Retinal pigment epithelial cell (primary cell): ENCODE measurements at regions not wholly inside any gene's neighbourhood (a gene's known extent, or its start where the extent isn't known, plus 50 kb on each side); places are given as distances from the start of the nearest gene placed in this dataset.
"Not testable (repeated sequence)": the region's sequence is repeated elsewhere in the genome, so short reads cannot be mapped to it uniquely, and the experiment has no call there.

ENCODE experiments used
- DNase-seq: peaks from one replicate; pipeline ENCODE4 v3.0.0-alpha.2; 2010; ENCODE audit warnings: low read depth
- H3K4me3 ChIP-seq: 2 replicates; pipeline ENCODE4 v1.5.1; 2011; ENCODE audit warnings: mild to moderate bottlenecking, low read length, control low read depth, moderate library complexity
- TF ChIP-seq, protein P1 (sequence below): conservative IDR thresholded peaks from 2 replicates; pipeline ENCODE4 v1.5.1; 2011; ENCODE audit warnings: low read depth, low read length, control low read depth, inconsistent platforms

DNA sequence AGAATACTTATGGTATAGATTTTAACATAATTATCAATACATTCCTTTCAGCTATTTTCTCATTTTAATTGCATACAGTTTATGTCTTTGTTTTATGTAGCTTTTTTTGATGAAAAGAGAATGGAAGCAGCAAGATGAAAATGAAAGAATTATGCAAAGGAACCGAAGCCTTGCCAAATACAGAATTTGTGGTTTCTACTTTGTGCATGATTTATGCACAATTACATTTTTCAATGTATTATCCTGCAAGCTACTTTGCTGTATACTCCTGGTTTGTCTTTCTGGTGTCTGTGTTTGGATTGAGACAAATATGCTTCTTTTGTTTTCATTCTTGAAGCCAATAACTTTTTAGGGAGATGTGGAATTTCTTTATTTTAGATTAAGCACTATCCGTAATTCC is 1642.6 kb upstream of the CELF4 start:
- H3K4me3 ChIP-seq, result no peak overlapping the region
- no peak for DNase-seq
- TF ChIP-seq, protein P1, sequence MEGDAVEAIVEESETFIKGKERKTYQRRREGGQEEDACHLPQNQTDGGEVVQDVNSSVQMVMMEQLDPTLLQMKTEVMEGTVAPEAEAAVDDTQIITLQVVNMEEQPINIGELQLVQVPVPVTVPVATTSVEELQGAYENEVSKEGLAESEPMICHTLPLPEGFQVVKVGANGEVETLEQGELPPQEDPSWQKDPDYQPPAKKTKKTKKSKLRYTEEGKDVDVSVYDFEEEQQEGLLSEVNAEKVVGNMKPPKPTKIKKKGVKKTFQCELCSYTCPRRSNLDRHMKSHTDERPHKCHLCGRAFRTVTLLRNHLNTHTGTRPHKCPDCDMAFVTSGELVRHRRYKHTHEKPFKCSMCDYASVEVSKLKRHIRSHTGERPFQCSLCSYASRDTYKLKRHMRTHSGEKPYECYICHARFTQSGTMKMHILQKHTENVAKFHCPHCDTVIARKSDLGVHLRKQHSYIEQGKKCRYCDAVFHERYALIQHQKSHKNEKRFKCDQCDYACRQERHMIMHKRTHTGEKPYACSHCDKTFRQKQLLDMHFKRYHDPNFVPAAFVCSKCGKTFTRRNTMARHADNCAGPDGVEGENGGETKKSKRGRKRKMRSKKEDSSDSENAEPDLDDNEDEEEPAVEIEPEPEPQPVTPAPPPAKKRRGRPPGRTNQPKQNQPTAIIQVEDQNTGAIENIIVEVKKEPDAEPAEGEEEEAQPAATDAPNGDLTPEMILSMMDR, result no peak

DNA sequence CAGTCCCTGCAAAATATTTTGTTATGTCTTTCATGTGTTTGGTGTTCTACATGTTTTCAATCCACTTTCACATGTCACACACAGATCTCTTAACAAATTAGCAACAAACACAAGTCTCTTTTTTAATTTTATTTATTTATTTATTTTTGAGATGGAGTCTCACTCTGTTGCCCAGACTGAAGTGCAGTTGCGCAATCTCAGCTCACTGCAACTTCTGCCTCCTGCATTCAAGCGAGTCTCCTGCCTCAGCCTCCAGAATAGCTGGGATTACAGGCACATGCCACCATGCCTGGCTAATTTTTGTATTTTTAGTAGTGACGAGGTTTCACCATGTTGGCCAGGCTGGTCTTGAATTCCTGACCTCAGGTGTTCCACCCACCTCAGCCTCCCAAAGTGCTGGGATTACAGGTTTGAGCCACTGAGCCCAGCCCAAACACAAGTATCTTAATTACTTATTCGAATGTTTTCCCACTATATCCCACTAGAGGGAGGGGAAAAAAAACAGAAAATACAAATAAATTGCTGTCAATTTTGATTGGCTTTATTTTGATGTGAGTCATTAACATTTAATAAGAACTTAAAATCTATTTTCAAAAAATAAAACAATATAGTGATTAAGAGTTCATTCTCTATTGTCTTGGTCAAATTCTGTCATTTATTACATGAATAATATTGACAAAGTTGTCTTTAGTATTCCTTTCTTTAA is 1641.0 kb upstream of the CELF4 start:
- not testable (repeated sequence) for H3K4me3 ChIP-seq, DNase-seq
- TF ChIP-seq, protein P1, result peak; percentile 9

DNA sequence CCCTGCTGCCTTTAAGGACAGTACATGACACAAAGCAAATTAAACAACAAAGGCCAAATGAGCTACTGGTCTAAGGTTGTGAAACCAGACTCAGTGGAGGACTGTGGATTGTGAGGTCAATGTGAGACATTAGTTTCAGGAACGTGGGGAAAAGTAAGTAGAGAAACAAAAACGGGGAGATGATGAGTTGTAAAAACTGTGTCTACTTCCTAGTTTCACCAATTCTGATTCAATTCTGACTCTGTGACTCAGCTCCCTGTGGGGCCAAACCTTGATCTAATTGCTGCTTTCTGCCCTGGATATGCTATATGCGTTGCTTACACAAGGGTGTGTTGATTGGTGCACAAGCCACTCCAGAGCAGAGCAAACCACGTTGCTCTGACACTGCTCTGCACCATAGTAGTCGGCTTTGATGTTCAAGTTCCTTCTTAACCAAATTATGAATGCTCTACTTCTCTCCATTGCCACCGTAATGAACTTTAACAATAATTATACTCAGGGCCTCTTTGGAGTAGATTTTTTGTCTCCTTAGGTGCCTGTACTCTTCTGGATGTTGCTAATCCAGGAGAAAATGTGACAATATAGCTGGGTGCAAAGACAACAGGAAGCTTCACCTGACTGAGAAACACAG is 1640.1 kb upstream of the CELF4 start:
- TF ChIP-seq, protein P1, result no peak
- DNase-seq, result no peak
- H3K4me3 ChIP-seq, result no peak overlapping the region

DNA sequence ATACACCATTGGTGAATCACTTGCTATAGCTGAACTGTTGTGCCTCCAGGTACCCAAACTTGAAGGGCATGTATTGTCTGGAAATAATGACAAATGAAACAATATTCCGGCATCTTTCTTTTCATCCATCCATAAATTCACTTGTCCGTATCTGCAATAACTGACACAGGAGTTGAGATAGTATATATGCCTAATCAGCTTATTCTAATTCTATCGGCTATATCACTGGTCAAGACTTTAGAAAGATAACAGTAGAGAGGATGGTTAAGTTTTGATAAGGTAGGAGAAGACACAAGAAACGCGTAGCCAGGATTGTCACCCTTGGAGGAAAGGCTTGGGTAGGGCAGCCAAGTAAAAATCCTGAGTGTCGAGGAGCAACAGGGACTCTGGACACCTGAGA is 1634.6 kb upstream of the CELF4 start:
- DNase-seq, result no peak
- TF ChIP-seq, protein P1, result no peak
- no peak overlapping the region for H3K4me3 ChIP-seq

DNA sequence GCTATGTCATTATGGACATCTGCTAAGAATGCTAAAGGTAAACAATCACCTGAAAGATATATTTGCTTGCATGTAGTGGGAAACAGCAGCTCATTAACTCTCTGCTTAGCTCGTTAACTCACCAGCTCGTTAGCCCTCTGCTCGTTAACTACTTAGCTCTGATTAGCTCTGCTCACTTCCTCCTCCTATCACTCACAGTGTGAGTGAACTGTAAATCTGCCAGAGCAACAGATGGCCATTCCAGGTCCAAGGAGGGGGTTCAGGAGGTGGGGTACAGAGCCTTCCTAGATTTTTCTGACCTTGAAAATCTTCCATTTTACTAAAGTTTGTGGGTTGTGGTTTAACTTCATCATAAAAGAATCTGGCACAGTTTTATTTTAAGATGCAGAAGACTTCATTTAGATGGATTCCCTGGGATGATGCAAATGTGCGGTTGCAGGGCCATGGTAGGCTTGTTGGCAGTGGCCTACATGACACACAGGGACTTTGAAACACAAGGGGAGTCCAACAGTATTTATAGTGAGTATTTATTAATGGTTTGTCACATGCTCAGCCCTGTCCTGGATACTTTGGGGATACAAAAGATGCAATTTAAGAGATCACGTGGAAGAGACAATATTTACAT is 1633.7 kb upstream of the CELF4 start:
- DNase-seq, result no peak
- TF ChIP-seq, protein P1, result no peak

DNA sequence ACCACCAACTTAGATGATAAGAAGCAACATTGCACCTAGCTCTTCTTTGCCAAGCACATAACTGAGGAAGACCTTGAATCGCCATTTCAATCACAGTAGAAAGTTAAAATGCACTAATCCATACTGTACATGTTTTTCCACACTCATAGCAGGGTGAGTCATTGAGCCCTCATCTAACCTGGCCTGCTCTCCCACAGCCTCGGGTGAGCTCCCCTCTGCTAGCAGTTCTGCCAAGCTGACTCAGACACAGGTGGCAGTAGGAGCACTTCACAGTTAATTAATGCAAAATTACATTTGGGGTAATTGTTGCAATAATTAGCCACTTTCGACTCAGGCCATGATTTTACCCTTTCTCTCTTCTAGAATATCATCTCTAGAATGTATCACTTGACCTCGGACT is 1632.8 kb upstream of the CELF4 start:
- peak; percentile 54 for DNase-seq
- TF ChIP-seq, protein P1, result no peak

More for the DNA sequence above, 1633.7 kb upstream of the CELF4 start:
- H3K4me3 ChIP-seq, result no peak overlapping the region

DNA sequence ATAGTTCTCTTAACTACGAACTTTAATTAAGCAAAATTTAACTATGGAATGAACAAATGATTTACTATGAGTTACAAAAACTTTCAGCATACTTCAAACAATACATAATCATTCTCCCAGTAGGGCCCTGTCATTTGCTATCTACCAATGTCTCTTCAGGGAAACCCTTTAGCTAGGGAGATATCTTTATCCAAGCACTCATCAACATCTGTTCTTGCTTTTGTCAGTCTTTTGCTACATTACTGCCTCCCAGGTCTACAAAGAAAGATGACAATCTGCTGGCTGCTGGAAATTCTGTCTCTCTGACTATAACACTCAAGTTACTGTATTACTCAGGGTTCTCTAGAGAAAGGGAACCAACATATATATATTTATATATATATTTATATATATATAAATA is 1626.3 kb upstream of the CELF4 start:
- H3K4me3 ChIP-seq, result no peak overlapping the region
- no peak for DNase-seq
- TF ChIP-seq, protein P1, result no peak

More for the DNA sequence above, 1632.8 kb upstream of the CELF4 start:
- H3K4me3 ChIP-seq, result no peak overlapping the region
